Heart left ventricle (tissue), 13 donors: ENCODE measurements at regions not wholly inside any gene's neighbourhood (a gene's known extent, or its start where the extent isn't known, plus 50 kb on each side); places are given as distances from the start of the nearest gene placed in this dataset.

Experiments
- POLR2A ChIP-seq, 2 donors: fragments of 450-650 bp; IDR thresholded peaks; one replicate each; pipeline ENCODE4 v1.6.1; 2017; ENCODE audit warnings: antibody characterized with exemption in 2 of 2, mild to moderate bottlenecking in 2 of 2, moderate library complexity in 2 of 2
- TF ChIP-seq, protein P1 (sequence below), 12 donors: fragments of 200-600 bp; sonication (generic) in 4 of 12; IDR thresholded peaks; one replicate each; pipeline versions ENCODE4 v1.5.0 to v1.8.0; 2018 to 2022; ENCODE audit warnings: antibody characterized with exemption in 12 of 12, mild to moderate bottlenecking in 5 of 12
- donor health status: ischemic (EF 13 %, LVEDD 7.1; RV severe dilation, severe dysfunction).
- donor health status: DM: no; HTN: yes; CAD: no.
- donor health status: DM: no; HTN: no; CAD: no.
- donor health status: ischemic (EF 25% LVEDD 6.9; RV normal size, moderate dysfunction).
- donor health status: ischemic (EF 25% LVEDD 5.7; RV mildly dilated, moderate dysfunction).
- donor health status: ischemic (EF 35%, LVEDD 5.7; RV mildly dilated, moderate dysfunction).
- donor health status: nonischemic (EF 11% LVEDD 7.7; RV severe dilation, severe dysfunction).
- donor health status: DM: yes; HTN: yes; CAD: no.
- donor health status: PGD.
- donor health status: ischemic (EF 29% LVEDD 5.4; RV normal size, mild dysfunction).
- donor health status: nonischemic (EF 23%, LVEDD 6.1; RV moderate dilation, normal function).

DNA sequence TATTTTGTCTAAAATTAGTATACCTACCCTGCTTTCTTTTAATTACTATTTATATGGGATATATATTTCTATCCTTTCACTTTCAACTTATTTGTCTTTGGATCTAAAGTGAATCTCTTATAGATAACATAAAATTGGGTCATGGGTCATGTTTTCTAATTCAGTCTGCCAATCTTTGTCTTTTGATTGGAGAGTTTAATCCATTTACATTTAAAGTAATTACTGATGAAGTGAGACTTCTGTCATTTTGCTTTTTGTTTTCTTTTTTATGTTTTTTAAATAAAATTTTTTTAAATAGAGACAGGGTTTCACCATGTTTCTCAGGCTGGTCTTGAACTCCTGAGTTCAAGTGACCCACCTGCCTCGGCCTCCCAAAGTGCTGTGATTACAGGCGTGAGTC, 50.5 kb upstream of the PRDM1 start:
- TF ChIP-seq, protein P1, sequence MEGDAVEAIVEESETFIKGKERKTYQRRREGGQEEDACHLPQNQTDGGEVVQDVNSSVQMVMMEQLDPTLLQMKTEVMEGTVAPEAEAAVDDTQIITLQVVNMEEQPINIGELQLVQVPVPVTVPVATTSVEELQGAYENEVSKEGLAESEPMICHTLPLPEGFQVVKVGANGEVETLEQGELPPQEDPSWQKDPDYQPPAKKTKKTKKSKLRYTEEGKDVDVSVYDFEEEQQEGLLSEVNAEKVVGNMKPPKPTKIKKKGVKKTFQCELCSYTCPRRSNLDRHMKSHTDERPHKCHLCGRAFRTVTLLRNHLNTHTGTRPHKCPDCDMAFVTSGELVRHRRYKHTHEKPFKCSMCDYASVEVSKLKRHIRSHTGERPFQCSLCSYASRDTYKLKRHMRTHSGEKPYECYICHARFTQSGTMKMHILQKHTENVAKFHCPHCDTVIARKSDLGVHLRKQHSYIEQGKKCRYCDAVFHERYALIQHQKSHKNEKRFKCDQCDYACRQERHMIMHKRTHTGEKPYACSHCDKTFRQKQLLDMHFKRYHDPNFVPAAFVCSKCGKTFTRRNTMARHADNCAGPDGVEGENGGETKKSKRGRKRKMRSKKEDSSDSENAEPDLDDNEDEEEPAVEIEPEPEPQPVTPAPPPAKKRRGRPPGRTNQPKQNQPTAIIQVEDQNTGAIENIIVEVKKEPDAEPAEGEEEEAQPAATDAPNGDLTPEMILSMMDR (IDR thresholded peaks at IDR 0.05) = no peak
- TF ChIP-seq POLR2A (IDR thresholded peaks at IDR 0.05) = no peak
